ENCODE measurements at regions not wholly inside any gene's neighbourhood (a gene's known extent, or its start where the extent isn't known, plus 50 kb on each side); places are given as distances from the start of the nearest gene placed in this dataset.

DNA sequence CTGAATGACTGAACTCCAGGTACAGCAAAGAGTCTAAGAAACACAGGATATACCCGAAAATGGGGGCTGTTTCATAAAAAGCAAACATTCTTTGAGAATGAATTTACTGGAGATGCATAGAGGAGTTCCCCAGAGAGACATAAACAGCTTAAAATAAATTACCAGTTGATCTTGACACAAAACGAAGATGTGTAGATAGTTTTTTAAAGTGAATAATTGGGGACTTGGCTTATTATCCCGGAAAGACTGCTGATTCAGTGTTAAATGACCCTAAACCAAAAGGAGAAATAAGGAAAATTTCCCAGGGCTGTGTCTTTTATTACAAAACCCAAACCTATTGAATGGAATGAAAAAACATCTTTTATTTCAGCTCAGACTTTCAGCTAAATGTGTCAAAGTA lies 1052.8 kb upstream of the TMEM132C start:
- DNase-seq, result no peak

DNA sequence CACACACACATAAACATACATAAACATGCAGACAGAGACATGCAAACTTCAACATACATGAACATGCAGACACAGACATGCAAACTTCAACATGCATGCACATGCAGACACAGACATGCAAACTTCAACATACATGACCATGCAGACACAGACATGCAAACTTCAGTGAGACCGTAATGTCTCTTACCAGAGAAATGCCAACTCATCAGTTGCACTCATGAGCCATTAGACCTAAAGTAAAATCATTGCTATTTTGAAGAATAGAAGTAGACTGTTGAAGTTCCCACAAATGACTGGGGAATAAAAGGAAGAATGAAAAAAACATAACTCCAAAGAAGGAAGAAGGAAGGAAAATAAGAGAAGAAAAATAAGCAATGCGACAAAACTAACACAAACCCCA lies 1044.0 kb upstream of the TMEM132C start:
- DNase-seq, result no peak

DNA sequence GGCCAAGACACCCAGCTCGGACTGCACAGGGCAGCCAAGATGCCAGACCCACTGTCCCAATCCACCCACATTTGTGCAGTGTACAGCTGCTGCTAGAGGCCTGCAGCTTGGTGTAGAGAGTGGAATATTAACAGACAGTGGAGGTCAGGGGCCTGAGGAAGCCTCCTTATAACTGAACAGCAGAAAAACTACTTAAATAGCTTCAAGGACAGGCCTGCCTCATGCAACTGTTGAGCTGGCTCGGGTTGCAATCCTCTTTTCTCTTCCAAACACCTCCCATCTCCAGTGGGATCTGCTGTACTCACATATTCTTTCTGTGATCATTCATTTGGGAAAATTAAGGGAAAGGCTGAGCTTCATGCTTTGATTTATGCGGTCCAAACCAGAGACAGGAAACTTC lies 1043.2 kb upstream of the TMEM132C start:
- no peak for DNase-seq

DNA sequence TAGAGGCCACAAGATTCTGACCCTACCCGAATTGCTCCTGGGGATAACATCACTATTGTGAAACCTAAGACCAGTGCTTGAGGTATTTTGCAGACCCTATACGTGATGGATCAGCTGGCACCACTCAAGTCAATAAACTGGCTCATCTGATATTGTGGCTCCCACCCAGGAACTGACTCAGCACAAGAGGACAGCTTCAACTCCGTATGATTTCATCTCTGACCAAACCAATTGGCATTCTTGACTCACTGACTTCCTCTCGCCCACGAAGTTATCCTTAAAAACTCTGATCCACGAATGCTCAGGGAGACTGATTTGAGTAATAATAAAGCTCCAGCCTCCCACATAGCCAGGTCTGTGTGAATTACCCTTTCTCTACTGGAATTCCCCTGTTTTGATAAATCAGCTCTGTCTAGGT lies 1036.1 kb upstream of the TMEM132C start:
- DNase-seq, result peak; percentile 6

DNA sequence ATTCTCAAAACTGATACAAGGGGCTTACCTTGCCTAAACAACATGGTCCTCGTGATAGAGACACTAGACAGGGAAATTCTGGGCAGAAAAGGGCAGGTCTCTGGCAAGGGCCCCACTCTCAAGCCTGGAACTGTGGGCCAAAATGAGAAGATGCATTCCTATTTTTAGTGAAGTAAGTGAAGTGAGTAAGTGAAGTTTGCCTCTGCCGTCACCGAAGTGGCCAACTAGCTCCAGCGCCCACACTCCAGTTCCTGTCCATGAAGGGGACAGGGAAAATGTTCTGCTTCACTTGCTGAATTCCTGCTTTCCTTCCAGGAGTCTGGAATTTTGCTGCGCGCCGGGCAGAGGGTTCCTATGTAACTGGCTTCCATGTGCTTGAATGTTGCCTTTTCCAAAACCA lies 1035.6 kb upstream of the TMEM132C start:
- no peak for DNase-seq

DNA sequence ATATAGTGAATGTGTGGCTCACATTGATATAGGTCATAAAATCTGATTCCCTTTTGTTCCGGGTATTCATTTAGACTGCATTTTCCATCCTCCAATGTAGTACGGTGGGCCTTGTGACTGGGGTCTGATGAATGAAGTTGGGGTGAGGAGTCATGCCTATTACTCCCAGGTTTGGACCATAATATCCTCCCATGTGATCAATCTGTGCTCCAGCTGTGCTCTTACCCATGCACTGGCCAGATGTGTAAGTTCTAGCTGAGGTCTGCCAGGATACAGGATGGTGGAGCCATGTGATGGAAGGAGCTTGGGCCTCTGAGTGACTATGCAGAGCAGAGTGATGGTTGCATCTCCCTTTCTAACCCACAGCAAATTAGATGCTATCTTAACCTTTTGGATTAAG lies 1034.0 kb upstream of the TMEM132C start:
- DNase-seq, result no peak

DNA sequence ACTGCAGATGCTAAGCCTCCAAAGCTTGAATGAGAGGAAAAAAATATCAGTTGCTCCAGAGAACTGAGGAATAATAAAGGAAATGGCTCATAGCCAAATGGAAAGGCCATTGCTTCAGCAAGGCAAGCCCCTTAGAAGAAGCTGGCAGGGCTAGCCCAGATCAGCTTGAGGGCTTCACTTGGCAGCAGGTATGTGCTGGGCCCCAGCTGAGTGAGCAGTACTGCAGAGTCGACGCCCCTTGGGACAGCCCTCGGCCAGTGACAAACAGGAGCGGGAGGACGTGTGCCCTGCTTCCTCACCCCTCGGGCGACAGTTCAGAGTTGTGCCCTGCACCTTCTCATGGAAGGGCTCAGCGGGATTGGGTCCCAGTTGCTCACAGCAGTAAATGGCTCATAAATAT lies 1031.2 kb upstream of the TMEM132C start:
- no peak for DNase-seq

DNA sequence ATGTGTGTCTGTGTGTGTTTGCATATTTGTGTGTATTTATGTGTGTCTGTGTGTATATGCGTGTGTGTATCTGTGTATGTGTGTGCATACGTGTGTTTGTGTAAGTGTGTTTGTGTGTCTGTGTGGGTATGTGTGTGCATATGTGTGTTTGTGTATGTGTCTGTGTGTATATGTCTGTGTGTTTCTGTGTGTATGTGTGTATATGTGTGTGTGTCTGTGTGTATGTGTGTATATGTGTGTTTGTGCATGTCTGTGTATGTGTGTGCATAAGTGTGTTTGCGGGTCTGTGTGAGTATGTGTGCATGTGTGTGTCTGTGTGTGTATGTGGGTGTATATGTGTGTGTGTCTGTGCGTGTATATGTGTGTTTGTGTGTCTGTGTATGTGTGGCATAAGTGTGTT lies 1030.5 kb upstream of the TMEM132C start:
- no peak for DNase-seq

DNA sequence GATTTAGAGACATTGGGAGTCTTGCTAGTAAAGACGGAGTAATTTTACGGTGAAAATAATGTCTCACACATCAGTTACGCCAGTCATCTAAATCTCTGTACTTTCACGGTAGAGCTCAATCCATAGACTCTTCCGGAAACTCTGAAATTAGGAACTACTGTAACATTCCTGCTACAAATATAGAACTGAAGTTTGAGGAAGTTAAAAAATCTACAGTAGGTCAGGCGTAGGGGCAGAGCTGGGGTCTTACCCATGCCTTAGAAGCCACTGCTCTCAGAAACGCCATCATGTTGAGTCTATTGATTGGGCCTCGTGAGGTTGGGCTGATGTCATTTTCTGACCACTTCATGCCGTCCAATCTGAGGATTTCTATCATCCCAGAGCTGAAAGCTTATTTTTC lies 1029.8 kb upstream of the TMEM132C start:
- DNase-seq, result no peak

DNA sequence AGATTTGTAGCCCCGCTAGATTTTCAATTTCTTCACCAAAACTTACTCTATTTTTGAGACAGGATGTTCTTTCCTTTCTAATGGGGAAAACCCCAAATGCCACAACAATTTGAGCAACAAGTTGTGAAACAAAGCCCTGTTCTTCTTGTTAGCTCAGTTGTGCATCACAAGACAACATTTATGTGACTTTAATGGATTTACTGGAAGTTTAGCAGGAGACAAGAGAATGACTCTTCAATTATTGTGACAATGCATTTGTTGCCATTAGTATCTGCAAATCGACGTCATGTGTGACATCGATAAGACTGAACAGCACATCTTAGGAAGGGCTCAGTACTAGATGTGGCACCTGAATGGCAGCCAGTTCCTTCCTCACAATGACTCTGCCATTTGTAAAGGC lies 1028.9 kb upstream of the TMEM132C start:
- DNase-seq, result no peak

DNA sequence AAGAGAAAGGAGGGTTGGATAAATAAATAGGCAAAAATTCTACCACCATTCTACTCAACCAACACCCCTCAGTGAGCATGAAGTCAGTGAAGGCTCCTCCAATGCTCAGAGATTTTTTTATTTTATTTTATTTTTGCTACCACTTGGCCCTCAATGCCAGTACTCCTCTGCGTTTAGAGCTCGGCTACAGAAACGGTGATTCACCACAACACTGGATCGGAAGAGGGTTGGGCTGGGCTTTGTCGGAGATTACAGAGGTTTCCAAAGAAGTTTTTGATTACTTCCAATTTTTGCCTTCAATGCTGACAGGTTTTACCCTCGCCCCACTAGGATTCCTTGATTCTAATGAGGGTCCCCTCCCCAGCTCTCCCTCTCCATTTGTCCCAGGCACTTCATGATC lies 1027.2 kb upstream of the TMEM132C start:
- DNase-seq, result no peak

DNA sequence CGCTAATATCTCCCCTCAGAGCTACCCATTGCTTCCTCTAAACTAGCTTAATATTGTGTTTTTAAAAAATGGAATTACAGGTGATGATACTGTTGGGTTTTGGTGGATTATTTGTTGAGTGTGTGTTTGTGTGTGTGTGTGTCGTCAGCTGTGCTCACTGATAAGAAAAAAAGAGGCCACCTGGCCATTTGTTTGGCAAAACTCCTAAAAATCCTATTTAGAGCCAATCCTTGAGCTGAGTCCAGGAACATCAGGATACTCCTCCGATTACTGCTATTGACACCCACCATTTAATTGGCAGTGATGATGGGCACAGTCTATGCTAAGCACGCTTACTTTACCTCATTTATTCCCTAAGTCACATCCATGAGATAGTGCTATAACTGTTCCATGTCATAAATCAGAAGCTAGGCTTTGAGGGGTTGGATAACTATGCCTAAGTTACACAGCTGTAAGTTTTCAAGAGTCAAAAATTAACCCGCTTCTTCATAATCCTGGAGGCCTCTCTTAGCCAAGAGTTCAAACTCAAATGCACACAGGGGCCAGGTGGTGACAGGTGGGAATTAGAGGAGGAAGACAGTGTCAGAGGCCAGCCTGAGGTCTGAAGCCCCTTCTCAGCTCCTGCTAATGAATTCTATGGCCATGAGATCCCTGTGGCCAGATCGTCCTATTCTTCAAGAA lies 1026.6 kb upstream of the TMEM132C start:
- no peak for DNase-seq

DNA sequence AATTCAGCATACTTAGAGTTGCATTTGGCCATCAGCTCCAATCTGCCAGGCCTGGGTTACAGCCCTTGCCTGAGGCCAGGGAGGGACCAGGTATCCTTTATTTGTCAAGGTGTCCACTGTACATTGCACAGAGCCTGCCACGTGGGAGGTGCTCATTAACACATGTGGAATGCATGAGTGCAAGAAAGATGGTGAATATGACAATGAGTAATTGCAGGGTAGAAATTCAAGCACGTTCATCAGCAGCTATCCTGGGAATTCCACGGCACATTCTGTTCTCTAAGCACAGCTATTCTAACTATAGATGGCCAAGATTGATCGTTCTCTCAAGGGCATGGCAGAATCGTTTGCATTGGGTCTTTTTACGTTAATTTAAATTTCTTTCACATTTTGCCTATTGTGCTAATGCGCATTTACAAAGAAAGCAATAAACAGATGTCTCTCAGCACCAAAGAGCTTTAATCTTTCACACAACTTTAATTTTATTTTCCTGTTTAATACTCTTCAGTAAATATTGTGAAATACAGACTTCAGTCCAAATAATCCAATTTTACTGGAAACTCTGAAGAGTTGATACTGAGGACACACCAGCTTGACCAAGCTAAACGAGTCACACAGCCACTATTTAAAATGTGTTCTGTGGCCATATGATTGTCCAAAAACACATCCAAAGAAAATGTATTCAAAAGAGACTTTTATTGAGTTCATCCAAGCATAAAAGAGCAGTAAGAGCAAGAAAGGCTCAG lies 1025.7 kb upstream of the TMEM132C start:
- no peak for DNase-seq

DNA sequence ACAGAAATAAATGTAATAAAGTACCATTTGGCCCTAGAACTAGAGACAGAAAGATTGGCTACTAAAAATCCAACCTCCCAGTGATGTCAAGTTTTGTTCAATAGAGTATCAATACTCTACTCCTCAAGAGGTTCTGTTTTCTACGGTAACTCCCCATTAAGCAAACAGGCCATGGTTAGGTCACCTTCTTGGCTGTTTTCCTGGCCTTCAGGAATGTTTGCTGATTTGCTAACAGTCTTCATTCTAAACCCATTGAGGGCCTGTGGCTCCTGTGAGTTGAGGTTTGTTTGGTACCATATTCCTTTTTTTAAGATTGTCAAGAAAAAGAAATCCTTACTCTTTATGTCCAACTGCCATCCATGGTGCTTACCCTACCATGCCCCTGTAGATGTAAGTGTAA lies 1022.0 kb upstream of the TMEM132C start:
- no peak for DNase-seq

DNA sequence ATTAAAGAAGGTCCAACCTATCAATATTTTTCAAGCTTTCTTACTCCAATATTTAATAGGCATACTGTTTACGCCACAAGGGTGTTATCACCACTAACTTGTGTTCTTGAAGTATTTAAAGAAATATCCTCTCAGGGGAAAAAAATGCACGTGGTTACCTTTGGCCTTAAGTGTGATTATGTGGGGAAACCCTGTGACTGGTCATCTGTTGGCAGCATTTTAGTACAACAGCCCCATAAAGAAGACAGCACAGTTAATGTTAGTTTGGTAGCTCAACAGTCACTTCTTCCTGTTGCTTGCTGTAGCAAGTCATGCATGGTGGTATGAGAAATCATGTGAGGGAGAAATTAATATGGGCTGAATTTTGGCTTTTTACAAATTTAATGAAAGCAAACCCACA lies 1021.5 kb upstream of the TMEM132C start:
- DNase-seq, result no peak

DNA sequence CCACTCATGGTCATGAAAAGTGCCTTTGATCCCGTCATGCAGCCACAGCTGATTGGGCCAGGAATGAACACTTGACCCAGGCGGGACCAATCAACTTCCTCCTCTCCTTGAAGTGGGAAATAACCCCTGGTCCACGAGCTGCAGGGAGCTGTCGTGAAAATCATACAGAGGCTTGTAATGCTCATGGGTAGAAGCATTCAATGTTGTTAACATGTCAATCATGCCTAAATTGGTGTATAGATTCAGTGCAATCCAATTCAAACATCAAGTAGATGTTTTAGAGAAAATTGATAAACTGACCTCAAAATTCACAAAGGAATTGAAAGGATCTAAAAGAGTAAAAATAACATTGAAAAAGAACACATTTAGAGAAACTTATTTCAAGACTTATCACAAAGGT lies 1019.0 kb upstream of the TMEM132C start:
- DNase-seq, result no peak

DNA sequence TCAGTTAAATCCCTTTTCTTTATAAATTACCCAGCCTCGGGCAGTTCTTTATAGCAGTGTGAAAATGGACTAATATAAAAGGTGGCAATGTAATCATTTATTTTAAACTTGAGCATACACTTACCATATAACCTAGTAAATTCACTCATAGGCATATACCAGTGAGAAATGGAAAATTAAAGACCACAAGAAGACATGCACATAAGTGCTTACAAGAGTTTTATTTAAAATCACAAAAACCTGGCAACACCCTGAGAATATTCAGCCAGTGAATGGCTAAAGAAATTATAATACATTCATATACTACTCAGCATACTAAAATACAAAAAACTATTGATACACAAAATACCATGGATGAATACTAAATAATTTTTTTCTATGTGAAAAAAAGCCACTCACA lies 1017.5 kb upstream of the TMEM132C start:
- DNase-seq, result no peak

DNA sequence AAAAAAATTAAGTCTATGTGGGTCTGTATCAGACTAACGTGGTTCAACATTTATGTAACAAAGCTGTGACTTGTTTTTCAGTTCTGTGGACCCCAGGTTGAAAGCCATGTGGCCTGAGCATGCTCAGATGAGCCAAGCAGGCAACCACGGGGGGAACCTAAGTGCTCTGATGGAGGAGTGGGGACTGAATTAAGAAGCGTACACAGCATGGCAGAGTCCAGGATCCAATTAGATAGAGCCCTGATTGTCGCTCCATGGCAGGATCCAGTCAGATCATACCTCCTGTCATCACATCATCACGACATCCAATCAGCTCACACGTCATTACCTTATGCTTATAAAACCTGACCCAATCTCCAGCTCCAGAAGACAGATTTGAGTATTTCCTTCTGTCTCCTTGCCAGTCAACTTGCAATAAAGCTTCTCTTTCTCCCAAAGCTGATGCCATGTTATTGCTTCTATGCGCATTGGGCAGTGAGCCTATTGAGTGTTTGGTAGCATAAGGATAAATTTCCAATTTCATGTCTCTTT lies 1013.1 kb upstream of the TMEM132C start:
- no peak for DNase-seq

DNA sequence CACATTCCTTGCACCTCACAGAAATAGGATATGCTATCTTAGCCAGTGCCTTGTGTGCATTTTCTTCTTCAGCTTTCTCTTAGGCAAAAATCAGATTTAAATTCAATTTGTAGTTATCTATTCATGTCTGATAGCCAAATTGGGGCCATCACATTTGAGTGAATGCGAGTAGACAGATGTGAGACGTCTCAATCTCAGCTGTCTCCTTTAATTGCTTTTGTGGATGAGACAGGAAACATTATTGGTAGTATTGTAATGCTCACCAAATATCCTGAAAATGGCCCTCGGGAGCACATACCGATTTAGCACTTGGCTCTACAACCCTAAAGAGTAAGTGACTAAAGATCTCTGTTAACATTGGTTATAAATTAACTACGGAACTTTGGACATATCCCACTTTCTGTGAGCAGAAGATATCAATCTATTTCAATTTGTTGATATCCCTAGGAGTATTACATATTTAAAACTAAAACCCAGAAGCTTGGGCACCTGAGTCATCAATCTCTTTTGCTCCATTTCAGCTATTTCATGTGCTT lies 1012.5 kb upstream of the TMEM132C start:
- DNase-seq, result no peak

DNA sequence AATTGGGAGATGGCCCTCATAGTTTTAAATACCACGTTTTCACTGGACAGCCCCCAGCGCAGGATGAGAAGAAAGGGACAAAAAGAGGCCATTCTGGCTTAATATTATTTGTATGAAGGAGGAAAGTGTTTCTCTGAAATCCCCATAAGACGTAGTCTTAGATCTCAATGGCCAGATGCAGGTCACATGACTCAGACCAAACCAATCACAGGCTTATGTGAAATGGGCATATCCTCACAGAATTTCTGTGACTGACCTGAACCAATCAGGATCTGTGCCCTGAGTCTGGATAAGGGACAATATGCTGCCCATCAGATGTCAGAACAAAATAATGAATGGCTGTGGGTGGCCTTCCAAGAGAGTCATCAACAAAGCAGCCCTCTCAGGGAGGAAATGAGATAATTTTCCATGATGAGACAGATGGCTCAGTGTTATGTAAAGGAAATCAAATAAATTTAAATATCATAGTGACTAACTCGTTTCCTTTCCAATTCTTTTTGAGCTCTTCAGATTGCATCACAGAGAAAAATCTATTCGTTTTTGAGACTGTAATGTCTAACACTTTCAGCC lies 1009.5 kb upstream of the TMEM132C start:
- DNase-seq, result no peak

DNA sequence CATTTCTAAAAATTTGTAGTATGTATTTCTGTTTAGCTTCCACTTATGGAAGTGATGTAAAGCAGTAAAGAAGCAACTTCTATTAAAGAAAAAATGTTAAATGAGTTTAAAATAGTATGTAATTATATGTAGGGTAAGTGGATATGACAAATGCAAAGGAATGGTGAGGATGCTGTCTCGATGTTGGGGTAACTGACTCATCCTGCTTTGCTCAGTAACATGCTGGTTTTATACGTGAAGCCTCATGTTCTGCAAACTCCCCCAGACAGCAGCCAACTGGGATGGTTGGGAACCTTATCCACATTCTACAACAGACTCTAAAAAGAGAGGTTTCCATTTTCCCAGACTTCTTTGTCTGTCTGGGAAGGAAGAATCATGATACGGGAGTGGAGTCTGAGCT lies 1006.4 kb upstream of the TMEM132C start:
- DNase-seq, result no peak

DNA sequence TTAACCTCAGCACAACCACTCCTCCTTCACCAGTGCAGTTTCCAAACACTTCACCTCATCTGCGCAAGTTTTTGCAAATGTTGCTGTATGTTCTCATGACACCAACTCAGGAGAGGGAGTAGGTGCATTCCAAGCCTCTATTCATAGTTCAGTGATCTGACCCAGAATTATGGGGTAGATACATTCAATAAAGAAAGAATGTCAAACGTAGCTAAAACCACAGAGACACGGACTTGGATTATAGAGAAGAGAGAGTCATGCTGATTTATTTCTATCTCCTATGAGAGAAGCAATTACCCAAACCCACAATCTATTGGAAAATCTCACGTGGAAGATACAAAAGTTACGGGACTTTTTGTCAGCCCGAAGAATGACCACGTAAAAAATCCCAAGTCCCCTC lies 1006.0 kb upstream of the TMEM132C start:
- DNase-seq, result no peak

DNA sequence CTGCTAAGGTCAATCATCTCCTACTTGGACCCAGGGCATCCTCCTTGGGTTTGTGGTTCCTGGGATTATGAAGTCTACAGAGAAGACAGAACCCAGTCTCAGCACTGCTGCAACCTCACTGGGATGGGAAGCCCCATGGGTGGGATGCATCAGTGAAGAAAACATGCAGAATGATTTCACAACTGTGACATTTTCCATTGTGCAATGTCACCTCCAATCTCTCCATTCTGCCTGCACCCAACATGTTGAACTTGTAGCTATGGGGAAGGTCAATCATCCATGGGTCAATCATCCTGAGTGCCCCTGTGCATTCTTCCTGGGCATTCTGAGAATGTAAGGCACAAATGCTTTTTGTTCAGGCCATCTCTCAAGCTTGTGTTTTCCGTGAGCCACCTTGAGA lies 1004.4 kb upstream of the TMEM132C start:
- DNase-seq, result no peak

DNA sequence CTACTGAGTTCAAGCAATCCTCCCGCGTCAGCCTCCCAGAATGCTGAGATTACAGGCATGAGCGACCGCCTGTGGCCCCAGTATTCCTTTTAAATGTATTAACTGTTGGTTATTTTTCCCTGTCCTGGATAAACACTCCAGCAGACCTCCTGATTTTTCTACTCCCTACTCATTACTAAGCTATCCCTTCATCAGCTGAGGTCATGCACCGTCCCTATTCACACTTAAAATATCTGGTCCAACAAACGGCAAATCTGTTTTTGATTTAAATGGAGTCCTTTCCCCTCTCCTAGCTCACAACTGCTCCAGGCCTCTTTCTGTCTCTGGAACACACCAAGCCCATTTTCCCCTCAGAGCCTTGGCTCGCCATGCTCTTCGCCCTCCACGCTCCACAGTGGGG lies 1003.3 kb upstream of the TMEM132C start:
- DNase-seq, result no peak

Measured in activated CD4-positive, alpha-beta T cell treated with anti-CD3 and anti-CD28 coated beads for 48 hours (primary cell).